GM13976 (cell line): ENCODE measurements at regions not wholly inside any gene's neighbourhood (a gene's known extent, or its start where the extent isn't known, plus 50 kb on each side); places are given as distances from the start of the nearest gene placed in this dataset.

ENCODE experiments used
- DNase-seq: peaks from one replicate; pipeline ENCODE4 v3.0.0; 2012; ENCODE audit warnings: low spot score
- in situ Hi-C: fragments of 300-500 bp; cut with MboI; formaldehyde crosslinking; loops from one replicate; pipeline ENCODE4 v1.12.0; 2022; ENCODE audit warnings: low sequenced_read_pairs, mixed read lengths, inconsistent platforms; ENCODE audit not compliant: unreplicated experiment
- TF ChIP-seq, protein P1 (sequence below): IDR thresholded peaks from 2 replicates; pipeline ENCODE4 v1.5.1; 2012; ENCODE audit warnings: borderline replicate concordance, mild to moderate bottlenecking; ENCODE audit not compliant: insufficient read depth; ENCODE audit errors: extremely low read depth, missing control alignments, control extremely low read depth

GRCh38 chrX:25600776-25601175 lies 537.4 kb upstream of the MAGEB18 start:
- TF ChIP-seq, protein P1, sequence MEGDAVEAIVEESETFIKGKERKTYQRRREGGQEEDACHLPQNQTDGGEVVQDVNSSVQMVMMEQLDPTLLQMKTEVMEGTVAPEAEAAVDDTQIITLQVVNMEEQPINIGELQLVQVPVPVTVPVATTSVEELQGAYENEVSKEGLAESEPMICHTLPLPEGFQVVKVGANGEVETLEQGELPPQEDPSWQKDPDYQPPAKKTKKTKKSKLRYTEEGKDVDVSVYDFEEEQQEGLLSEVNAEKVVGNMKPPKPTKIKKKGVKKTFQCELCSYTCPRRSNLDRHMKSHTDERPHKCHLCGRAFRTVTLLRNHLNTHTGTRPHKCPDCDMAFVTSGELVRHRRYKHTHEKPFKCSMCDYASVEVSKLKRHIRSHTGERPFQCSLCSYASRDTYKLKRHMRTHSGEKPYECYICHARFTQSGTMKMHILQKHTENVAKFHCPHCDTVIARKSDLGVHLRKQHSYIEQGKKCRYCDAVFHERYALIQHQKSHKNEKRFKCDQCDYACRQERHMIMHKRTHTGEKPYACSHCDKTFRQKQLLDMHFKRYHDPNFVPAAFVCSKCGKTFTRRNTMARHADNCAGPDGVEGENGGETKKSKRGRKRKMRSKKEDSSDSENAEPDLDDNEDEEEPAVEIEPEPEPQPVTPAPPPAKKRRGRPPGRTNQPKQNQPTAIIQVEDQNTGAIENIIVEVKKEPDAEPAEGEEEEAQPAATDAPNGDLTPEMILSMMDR = no peak
- in situ Hi-C loops = no loop called here
- no peak for DNase-seq

DNA sequence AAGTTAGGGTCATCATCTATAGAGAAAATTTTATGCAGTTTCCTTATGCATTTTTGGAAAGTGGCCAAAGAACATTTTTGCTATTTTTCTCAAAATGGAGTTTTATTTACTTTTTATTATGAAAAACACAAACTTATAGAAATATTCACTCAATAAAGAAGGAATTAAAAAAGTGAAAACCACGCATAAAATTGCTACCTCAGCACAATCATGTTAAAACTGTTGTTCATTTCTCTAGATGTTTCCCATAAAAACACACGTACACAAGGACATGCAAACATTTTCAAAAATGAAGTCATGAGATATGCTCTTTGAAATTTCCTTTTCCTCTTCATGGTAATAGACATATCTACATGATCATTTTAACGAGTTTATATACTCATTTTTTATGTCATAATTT lies 536.8 kb upstream of the MAGEB18 start:
- TF ChIP-seq, protein P1 = no peak
- no peak for DNase-seq
- in situ Hi-C loops = no loop called here

DNA sequence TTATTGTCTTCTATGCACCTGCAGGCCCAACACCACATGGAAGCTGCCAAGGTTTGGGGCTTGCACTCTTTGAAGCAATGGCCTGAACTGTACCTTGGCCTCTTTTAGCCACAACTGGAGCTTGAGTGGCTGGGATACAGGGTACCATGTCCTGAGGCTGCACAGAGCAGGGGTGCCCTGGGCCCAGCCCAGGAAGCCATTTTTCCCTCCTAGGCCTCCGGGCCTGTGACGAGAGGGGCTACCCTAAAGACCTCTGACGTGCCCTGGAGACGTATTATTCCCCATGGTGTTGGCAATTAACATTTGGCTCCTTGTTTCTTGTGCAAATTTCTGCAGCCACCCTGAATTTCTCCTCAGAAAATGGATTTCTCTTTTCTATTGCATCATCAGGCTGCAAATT lies 519.9 kb upstream of the MAGEB18 start:
- no peak for DNase-seq
- TF ChIP-seq, protein P1 = no peak
- in situ Hi-C loops = no loop called here

GRCh38 chrX:25640276-25640675 lies 497.9 kb upstream of the MAGEB18 start:
- in situ Hi-C loops = no loop called here
- DNase-seq = no peak
- TF ChIP-seq, protein P1 = no peak

- TF ChIP-seq, protein P1 = no peak
- in situ Hi-C loops = no loop called here
- no peak for DNase-seq
Measured at GRCh38 chrX:25646156-25646555, 492.0 kb upstream of the MAGEB18 start.

- no peak for DNase-seq
- in situ Hi-C loops = no loop called here
- TF ChIP-seq, protein P1 = no peak
Measured at GRCh38 chrX:25648790-25649189, 489.4 kb upstream of the MAGEB18 start.
